ENCODE measurements at regions not wholly inside any gene's neighbourhood (a gene's known extent, or its start where the extent isn't known, plus 50 kb on each side); places are given as distances from the start of the nearest gene placed in this dataset.
"Not testable (repeated sequence)": the region's sequence is repeated elsewhere in the genome, so short reads cannot be mapped to it uniquely, and the experiment has no call there.

DNA sequence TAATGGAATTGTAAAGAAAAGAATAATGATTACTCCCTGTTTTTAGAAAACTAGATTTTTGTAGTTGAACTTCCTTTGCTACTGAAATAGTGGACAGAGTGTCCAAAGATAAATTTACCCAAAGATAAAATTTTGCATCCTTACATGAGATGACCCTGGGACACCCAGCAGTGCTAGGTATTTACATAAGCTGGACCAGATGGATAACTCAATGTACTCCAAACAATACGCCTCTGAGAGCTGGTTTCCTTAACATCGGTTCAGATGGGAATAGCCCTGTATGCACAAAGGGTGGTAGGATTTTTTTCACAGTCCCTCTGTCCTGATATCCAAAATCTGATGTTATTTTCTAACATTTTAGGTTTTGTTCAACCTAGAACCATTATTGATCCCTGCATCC lies 432.1 kb upstream of the ID2 start:
- DNase-seq, result no peak

DNA sequence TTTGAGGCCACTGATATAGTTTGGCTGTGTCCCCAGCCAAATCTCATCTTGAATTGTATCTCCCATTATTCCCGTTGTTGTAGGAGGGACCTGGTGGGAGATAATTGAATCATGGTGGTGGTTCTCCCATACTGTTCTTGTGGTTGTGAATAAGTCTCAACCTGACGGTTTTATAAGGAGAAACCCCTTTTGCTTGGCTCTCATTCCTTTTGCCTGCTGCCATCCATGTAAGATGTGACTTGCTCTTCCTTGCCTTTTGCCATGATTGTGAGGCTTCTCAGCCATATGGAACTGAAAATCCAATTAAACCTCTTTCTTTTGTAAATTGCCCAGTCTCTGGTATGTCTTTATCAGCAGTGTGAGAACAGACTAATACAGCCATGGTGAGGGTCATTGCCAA lies 431.6 kb upstream of the ID2 start:
- not testable (repeated sequence) for DNase-seq

DNA sequence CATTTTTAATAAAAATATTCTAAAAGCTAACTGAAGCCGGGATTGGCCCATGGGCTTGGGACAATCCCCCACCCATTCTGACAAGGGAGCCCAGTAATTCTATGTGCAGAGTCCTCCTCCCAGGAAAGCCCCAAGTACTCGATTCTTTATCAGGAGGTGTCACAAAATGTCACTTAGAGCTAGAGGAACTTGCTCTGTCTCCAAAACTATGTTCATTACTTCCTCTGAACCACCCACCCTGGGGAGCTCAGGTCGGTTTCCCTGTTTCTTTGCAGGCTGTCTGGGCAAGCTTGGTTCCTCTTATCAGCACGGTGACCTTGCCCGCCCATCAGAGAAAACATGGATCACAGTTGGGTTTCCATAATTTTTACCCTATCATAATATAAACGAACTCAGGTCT lies 430.6 kb upstream of the ID2 start:
- no peak for DNase-seq

DNA sequence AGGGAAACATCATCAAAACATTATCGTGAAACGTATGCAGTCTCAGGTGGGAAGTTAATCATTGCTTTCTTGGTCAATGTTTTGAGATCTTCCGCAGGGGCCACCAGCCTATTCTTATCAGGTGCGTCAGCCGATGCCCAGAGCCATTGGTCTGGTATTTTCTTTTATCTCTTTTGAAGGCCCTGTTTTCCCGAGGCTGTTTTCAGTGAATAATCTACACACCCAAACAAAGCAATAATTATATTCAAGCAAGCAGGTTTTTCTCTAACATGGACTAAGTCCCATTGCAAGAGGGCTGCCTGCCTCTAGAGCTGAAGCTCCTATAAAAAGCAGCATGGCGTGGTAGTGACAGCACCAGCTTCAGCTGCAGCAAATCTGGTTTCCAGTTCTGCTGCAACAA lies 430.0 kb upstream of the ID2 start:
- no peak for DNase-seq

DNA sequence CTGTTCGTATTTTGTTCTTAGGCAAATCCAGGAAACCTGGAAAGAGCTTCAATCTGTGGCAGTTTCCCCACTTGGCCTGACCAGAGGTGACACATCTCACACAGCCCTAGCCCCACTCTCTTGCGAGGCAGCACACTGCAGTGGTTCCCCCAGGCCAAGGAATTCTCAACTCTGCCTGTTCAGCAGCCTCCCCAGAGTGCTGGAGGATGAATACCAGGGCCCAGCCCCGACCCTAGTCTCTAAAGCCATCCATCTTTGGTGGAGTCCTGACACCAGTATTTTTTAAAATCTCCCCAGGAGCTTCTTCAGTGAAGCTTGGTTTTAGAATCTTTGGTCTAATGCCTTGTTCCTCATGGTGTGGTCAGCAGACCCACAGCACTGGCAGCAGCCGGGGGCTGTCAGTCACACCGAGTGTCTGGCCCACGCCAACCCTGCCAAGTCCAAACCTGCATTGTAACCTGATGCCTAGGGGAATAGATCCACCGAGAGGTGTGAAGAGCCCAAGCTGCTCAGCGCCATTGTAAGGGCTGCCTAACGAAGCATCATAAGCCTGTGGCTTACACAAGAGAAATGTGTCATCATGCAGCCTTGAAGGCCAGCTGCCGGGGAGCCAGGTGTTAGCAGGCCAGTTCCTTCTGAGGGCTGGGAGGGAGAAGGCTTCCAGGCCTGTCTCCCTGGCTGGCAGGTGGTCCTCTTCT lies 428.7 kb upstream of the ID2 start:
- no peak for DNase-seq

DNA sequence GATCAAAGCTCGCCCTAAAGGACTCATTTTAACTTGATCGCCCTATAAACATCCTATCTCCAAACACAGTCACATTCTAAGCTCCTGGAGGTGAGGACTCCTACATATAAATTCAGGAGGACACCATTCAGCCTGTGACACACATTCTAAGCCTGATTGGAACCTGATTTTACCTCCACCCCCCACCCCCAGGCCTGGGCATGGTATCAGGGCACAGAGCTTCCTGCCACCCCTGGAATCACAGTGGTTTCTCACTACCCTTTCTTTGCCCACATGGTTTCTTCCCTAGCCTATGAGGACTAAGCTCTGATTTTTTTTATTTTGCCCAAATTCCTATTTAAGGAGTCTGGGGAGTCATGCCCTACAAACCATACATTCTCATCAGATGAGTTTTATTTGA lies 428.1 kb upstream of the ID2 start:
- no peak for DNase-seq

DNA sequence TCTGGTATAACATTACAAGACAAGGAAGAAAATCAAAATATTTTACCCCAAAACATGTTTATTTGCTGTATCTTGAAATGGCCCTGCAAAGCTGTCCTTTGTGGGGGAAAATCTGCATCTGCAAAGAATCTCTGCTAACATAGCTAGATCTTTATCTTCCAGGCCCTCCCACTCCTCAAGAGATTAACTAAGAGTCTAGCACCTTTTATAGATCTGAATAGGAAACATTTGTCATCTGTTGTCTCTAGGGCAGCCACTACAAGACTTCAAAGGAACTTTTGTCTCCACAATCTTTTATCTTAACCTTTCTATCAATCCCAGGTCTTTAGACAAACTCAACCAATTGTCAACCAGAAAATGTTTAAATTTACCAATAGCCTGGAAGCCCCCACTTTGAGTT lies 427.6 kb upstream of the ID2 start:
- not testable (repeated sequence) for DNase-seq

DNA sequence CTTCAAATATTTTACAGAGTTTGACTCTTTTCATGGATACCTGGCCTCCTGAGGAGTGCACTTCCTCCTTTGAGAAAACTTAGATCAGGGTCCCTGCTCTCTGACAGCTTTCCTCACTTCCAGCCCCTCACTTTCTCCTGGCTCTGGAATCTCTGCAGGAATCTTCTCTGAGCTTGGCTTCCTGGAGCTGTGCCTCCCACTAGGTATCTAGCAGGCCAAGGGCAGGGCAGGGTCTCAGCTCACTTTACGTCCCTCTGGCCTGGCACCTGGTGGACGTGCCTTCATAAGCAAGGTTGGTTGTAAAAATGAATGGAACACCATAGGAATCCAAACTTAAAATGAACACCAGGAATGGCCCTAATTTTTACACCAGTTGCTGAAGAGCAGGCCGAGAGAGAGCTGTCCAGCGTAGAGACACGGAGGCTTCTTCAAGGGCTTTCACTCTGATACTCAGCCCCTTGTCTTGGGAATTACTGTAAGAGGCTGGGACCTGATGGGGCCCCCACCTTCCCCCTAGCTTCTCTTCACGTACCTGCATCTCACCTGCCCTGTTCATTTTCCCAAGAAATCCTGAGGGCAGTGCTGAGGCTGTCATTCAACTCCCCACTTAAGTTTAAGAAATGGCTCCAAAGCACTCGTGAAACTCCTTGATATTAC lies 426.9 kb upstream of the ID2 start:
- DNase-seq, result no peak

DNA sequence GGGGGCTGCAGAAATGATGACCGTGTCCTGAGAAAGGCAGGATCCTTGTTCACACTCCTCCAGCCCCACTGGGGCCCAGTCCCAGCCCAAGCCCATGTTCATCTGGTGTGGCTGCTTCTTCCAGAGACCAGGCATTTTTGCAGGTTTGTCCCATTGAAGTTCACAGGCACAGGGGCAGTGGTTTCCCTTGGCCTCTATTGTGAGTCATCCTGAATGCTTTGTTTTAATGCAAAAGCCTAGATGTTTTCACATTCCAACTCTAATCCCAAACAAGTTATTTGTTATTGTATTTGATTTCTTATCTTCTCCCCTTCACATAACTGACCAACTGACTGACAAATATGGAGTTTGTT lies 426.4 kb upstream of the ID2 start:
- DNase-seq, result no peak

DNA sequence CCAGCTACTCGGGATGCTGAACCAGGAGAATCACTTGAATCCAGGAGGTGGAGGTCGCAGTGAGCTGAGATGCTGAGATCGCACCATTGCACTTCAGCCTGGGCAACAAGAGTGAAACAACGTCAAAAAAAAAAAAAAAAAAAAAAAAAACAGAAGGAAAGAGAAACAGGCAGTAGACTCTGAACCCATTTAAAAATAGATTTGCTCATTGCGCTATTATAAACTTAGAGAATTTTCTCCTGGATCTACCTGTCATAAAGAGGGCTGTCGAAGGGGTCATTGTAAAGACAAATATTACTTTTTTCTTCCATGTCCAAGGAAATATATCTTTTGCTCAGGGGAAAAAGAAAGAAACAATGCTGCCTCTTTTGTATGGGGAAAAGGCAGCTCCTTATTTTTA lies 425.0 kb upstream of the ID2 start:
- no peak for DNase-seq

DNA sequence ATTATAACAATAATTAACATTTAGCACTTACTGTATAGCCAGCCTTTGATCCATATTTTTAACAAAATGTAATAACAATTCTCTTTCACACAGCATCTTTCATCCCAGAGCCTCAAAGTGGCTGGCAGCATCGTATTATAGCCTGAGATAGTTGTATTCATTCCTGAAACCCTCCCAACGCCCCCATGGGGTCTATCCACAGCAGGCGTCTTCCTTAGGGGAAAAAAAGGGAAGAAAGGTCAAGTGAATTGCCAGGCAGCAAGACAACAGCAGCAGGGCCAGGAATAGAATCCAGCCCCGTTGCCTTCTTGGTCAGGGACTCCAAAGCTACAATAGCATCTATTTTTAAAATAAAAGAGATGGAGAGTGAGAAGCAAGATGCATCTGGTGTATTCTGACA lies 424.4 kb upstream of the ID2 start:
- DNase-seq, result no peak

DNA sequence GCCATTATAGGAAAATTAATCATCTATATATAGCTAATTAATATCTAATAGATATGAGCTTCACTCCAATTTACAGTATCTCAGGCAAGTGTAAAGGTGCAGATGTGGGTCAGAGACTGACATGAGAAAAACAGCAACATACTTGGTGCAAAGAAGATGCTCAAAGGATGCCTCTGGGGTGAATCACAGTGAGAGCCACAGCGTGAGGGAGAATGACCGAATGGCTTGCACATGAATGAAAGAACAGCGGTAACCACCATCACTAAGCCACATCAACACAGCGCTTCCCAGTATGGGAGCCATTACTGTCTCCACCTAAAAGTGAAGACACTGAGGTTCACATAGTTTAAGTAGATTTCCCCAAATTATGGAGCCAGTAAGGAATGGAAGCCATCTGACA lies 423.4 kb upstream of the ID2 start:
- DNase-seq, result no peak

DNA sequence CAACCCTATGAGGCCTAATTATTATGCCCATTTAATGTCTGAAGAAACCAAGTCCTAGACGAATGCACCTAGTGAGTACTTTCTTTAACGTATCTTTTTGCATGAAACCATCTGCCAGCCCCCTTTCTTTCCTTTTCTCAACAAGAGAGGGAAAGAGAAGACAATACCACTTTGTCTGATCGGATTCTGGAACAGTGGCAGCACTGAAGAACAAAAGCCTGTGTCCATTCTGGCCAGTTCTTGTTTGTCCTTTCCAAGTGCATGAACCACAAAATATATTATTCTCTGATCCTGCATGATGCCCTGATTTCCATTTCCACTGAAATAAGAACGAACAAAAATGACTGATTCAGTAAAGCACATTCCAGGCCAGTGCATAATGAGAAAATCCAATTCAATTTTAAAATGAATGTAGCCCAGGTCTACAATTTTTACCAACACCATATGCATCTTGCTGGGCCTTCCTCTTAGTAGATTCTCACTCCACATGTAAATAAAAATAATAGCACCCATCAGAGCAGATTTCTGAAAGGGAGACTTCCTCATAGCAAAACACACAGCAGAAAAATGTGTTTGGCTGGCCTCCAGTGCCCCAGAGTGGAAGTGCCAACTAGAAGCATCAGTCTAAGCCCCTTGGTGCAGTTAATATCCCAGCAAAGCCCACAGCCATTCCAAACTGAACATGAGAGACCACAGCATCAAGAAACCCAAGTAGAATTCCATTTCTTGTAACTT lies 422.6 kb upstream of the ID2 start:
- DNase-seq, result no peak

DNA sequence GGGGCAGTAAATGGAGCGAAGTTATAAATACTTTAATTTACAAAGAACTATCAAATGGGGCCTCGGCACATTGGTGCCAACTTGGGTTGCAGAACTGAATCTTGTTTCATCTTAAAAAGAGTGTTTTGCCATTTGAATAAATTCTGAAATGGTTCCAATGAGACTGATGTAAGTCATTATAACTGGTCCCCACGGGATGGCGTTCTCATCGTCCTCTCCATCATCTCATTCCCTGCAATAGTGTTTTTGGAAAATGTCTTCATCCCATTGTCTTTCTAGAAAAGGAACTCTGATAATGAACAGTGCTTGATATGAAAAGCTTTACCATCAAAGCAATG lies 422.0 kb upstream of the ID2 start:
- DNase-seq, result no peak

DNA sequence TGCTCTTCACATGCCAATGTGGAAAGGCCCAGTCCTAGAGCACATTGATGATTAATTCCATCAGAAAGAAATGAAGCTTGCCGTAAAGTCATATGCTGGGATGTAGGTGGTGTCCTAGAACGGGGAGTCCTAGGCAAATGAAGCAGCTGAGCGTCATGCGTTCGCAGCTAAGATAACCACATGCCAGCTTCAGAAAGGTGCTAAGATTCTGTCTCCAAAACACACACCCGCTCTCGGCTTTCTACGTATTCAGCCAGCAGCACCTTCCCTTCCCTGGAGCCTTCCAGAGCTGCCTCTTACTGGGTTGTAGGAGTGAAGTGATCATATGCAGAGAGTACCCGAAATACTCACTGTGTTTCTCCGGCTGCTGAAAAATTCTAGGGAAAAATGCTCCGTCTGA lies 421.6 kb upstream of the ID2 start:
- no peak for DNase-seq

DNA sequence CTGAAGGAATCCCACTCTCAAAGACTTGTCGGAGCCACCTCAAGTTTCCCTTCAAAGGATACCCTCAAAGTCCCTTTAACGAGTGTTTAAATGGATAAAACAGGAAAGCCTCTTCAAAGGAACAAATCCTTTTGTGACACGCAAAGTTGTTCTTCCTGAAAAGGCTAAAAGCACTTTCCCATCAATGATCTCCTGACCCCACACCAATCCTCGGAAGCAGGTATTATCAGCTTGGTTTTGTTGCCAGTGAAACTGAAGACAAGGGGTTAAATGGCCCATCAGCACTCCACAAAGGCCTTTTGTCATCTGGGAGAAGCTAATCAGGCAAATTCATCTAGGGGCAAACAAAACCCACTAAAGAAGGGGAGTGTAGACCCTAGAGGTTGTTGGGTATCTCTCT lies 418.0 kb upstream of the ID2 start:
- DNase-seq, result no peak

DNA sequence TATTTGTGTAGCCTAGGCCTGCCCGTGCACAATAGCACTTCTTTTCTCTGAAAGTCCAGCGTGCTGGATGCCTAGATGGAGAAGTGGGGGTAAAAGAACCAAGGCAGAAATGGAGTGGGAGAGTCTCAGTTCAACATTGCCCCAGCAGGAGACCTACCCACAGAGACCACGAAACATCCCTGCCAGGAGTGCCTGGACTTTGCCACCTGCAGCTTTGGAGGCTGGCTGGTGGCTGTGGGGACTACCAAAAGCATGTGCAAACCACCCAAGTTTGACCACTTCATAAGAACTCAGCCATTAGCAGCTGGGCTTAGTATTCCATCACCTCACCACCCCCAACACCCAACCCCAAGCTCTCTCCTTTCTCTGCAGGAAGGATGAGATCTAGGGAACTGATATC lies 416.9 kb upstream of the ID2 start:
- DNase-seq, result no peak

DNA sequence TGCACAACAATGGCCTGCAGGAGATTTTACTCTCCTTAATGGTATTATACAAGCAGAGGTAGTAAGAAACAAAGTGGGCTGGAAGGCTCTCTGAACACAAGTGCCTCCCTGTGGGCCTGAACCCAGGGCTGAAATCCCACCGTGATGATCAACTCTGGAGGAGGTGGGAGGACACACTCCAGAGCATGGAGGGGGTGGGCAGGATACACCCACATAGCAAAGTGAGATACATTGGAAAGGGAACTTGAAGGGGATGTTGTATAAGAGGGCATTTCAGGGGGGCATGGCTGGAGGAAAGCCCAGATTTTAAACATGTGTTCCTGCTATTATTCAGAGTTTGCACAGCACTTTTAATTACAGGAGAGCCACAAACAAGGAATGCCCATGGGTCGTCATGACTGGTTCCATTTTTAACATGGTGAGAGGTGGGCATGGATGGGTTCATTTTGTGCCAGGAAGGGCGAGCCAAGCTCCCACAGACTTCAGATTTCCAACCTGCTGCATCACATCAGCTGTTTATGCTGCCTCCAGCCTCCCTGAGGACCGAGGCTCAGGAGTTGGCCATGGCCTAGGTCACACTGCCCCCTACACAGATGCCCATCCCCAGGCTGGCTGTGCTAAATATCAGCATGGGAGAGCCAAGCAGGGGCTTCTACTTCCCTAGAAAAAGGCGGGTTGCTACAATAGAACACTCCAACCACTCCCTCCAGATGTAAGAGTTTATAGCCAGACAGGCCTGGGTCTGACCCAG lies 416.2 kb upstream of the ID2 start:
- no peak for DNase-seq

DNA sequence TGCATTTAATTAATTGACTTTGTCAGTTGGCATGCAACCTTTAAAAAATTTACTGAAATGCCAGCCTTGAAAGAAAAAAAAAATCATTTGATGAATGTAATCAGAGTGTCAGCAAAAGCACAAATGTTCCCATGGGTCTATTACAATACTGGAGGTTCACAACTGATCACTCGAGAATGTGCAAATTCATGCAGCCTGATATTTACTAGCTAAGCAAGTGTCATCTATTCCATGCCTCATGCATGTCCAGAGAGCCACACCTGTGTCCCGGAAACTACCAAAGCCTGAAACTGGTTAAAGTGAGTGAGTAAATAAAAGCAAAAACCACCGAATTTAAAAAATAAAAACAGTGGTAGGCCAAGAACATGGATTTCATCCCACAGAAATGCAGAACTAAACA lies 415.3 kb upstream of the ID2 start:
- DNase-seq, result no peak

DNA sequence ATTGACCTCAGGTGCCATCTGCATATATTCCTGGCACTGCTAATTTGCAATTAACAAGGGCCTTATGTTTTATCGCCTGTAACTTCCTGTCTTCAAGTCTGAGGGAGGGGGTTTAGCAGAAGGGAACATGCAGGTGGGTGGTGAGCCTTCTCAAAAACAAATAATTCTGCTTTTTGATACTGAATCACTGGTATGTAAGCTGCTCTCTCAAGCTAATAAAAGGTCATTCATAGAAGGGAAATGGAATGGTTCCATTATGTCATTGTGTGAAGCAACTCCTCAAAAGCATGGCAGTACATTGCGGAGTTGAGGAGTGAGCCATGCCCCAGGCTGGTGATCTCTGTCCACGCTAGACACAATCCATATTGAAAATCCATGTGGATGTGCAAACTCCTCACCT lies 414.8 kb upstream of the ID2 start:
- no peak for DNase-seq

DNA sequence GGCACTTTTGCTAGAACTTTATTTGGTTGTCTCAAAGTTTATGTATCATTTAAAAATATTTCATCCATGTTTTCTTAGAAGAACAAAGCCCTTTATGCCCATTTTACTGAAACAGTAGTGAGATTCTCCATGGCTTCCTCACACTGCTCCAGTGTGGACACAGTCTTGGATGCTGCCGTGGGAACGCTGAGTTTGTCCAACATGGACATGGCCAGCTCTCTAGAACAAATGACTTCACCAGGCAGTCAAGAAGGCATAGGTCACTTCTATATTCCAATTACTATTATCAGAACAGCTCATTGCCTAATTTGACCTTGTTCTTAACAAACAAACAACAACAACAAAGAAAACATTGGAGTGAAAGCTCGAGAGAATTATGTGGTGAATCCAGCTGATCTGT lies 414.1 kb upstream of the ID2 start:
- no peak for DNase-seq

DNA sequence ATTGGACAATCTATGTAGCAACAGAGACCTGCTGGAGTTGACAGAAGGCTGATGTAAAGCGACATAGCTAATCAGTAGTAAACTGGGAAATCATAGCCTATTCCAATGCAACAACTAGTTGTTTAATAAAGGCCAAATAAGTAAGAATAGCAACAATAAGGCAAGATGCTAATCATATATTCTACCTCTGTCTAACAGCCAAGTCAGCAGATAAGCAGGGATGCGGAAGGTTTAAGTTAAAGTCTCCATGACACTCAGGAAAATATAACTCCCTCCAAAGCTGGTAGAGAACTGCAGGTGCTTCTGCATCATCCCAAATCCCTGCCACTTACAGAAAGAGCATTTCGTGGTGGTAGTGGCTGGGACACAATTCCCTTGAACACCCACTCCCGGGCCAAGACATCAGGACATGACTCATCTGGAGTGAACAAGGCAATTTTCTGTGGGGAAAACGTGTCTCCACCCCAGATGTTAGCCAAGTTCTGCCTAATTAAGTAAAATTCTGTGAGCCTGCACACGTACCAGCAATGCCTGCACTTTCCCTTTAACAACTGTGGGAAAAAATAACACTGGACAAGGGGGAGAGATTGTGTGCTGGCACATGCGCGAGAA lies 413.6 kb upstream of the ID2 start:
- DNase-seq, result no peak

DNA sequence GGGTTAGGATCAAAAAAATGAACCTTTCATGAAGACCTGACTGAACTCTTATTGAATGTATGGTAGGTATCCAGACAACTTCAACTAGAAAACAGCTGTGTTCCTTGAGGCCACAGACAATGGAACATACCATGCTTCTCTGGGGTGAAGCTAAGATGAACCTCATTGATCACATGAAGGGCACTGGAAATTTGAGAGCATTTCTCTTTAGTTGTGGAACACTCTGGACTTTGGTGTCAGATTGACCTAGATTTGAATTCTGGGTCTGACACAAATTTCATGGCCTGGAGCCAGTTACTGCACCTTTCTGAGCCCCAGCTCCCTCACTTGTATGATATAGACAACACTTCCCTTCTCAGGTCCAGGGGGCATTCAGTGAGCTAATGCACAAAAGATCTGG lies 411.2 kb upstream of the ID2 start:
- DNase-seq, result no peak

DNA sequence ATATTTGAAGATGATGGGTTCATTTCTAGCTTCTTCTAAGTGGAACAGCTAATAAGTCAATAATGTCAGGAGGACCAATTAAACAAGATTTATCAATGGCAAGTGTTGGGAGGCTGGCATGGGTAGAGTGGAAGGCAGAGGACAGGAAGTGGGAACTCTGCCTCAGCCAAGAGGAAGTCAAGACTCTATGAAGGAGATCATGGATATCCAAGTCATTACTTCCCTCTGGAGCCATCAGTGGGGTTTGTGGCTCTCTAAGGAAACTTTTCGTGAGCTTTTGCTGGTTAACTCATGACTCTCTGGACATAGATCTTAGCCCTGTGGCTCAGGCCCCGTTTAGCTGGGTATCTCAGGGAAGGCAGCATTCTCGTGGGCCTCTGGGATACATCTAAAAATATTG lies 410.4 kb upstream of the ID2 start:
- no peak for DNase-seq
